HG02943 (cell line): ENCODE measurements at regions not wholly inside any gene's neighbourhood (a gene's known extent, or its start where the extent isn't known, plus 50 kb on each side); places are given as distances from the start of the nearest gene placed in this dataset.
"Not testable (repeated sequence)": the region's sequence is repeated elsewhere in the genome, so short reads cannot be mapped to it uniquely, and the experiment has no call there.

Source experiments
- ATAC-seq: cut with Tn5 transposase; IDR thresholded peaks from one replicate; pipeline ENCODE4 v1.9.1; 2021; ENCODE audit warnings: mild to moderate bottlenecking, low read depth, moderate library complexity; ENCODE audit not compliant: unreplicated experiment

GRCh38 chr6:74255007-74255406 lies 559.0 kb downstream of the CD109 start:
- not testable (repeated sequence) for ATAC-seq

GRCh38 chr6:74254147-74254546 lies 558.1 kb downstream of the CD109 start:
- not testable (repeated sequence) for ATAC-seq

- ATAC-seq, result no peak
Observed at GRCh38 chr6:74253261-74253660, 557.3 kb downstream of the CD109 start.

GRCh38 chr6:74250161-74250818 lies 554.3 kb downstream of the CD109 start:
- no peak for ATAC-seq

- peak; percentile 87 for ATAC-seq
Observed at GRCh38 chr6:74249658-74250057, 553.7 kb downstream of the CD109 start.

- no peak for ATAC-seq
Observed at GRCh38 chr6:74248966-74249365, 553.0 kb downstream of the CD109 start.

- ATAC-seq, result no peak
Observed at GRCh38 chr6:74222768-74223333, 526.8 kb downstream of the CD109 start.

- ATAC-seq, result no peak
Observed at GRCh38 chr6:74213995-74214394, 518.0 kb downstream of the CD109 start.

- ATAC-seq, result no peak
Observed at GRCh38 chr6:74208239-74208638, 512.2 kb downstream of the CD109 start.

- ATAC-seq, result no peak
Observed at GRCh38 chr6:74199215-74199915, 503.4 kb downstream of the CD109 start.

GRCh38 chr6:74197310-74197709 lies 501.3 kb downstream of the CD109 start:
- no peak for ATAC-seq

GRCh38 chr6:74187811-74188210 lies 491.8 kb downstream of the CD109 start:
- no peak for ATAC-seq

GRCh38 chr6:74182992-74183391 lies 487.0 kb downstream of the CD109 start:
- ATAC-seq, result no peak

- peak; percentile 75 for ATAC-seq
Observed at GRCh38 chr6:74181471-74181870, 485.5 kb downstream of the CD109 start.

- no peak for ATAC-seq
Observed at GRCh38 chr6:74177506-74177905, 481.5 kb downstream of the CD109 start.

GRCh38 chr6:74170550-74170949 lies 474.5 kb downstream of the CD109 start:
- not testable (repeated sequence) for ATAC-seq

GRCh38 chr6:74170118-74170517 lies 474.1 kb downstream of the CD109 start:
- no peak for ATAC-seq

GRCh38 chr6:74167976-74168375 lies 472.0 kb downstream of the CD109 start:
- no peak for ATAC-seq

- no peak for ATAC-seq
Observed at GRCh38 chr6:74167511-74167910, 471.5 kb downstream of the CD109 start.

GRCh38 chr6:74166849-74167248 lies 470.8 kb downstream of the CD109 start:
- ATAC-seq, result no peak

- ATAC-seq, result no peak
Observed at GRCh38 chr6:74161380-74161779, 465.4 kb downstream of the CD109 start.
